Spleen (tissue), 11 donors: ENCODE measurements at regions not wholly inside any gene's neighbourhood (a gene's known extent, or its start where the extent isn't known, plus 50 kb on each side); places are given as distances from the start of the nearest gene placed in this dataset.

Experiments
- DNase-seq: peaks from one replicate; pipeline ENCODE4 v3.0.0-alpha.2; 2020
- H3K27ac ChIP-seq, 8 donors: fragments of 200-600 bp; sonication (generic) in 7 of 8; 1 replicate in 4 of 8; 2 replicates in 4 of 8; pipeline versions ENCODE4 v1.5.0 to v1.8.0; 2016 to 2021; ENCODE audit warnings: inconsistent platforms in 4 of 8, mild to moderate bottlenecking in 4 of 8, moderate library complexity in 1 of 8
- H3K27me3 ChIP-seq, 7 donors: fragments of 200-600 bp; sonication (generic) in 6 of 7; replicated peaks in 1 of 7; 1 replicate in 4 of 7; 2 replicates in 3 of 7; pipeline versions ENCODE4 v1.5.0 to v1.8.0; 2016 to 2021; ENCODE audit warnings: inconsistent platforms in 3 of 7, mild to moderate bottlenecking in 1 of 7
- H3K36me3 ChIP-seq, 6 donors: fragments of 200-600 bp; sonication (generic) in 5 of 6; 1 replicate in 4 of 6; 2 replicates in 2 of 6; pipeline versions ENCODE4 v1.5.0 to v1.8.0; 2016 to 2021; ENCODE audit warnings: inconsistent platforms in 2 of 6
- H3K4me1 ChIP-seq, 6 donors: fragments of 200-600 bp; sonication (generic) in 5 of 6; 1 replicate in 3 of 6; 2 replicates in 3 of 6; pipeline versions ENCODE4 v1.5.0 to v1.8.0; 2016 to 2021; ENCODE audit warnings: inconsistent platforms in 3 of 6
- H3K4me3 ChIP-seq, 8 donors: fragments of 200-600 bp; sonication (generic) in 7 of 8; 1 replicate in 4 of 8; 2 replicates in 4 of 8; pipeline versions ENCODE4 v1.5.0 to v1.8.0; 2016 to 2021; ENCODE audit warnings: inconsistent platforms in 4 of 8, mild to moderate bottlenecking in 4 of 8, moderate library complexity in 2 of 8
- H3K9me3 ChIP-seq, 8 donors: fragments of 200-600 bp; sonication (generic) in 7 of 8; 1 replicate in 4 of 8; 2 replicates in 4 of 8; pipeline versions ENCODE4 v1.5.0 to v1.8.0; 2016 to 2021; ENCODE audit warnings: inconsistent platforms in 4 of 8
- CTCF ChIP-seq, 11 experiments: fragments of 200-600 bp in 7 of 11; fragments of 450-650 bp in 4 of 11; sonication (generic) in 4 of 11; IDR thresholded peaks in 8 of 11; conservative IDR thresholded peaks in 3 of 11; 1 replicate in 7 of 11; 2 replicates in 4 of 11; pipeline versions ENCODE4 v1.4.0 to v1.8.0; 2016 to 2021; ENCODE audit warnings: antibody characterized with exemption in 11 of 11, inconsistent platforms in 4 of 11, mild to moderate bottlenecking in 1 of 11
- POLR2A ChIP-seq, 3 donors: fragments of 450-650 bp; IDR thresholded peaks; one replicate each; pipeline ENCODE4 v1.5.1; 2017; ENCODE audit warnings: antibody characterized with exemption in 3 of 3, mild to moderate bottlenecking in 1 of 3
- POLR2AphosphoS5 ChIP-seq, 3 donors: sonication (generic); formaldehyde crosslinking; IDR thresholded peaks; one replicate each; pipeline ENCODE4 v1.5.1; 2017; ENCODE audit warnings: antibody characterized with exemption in 3 of 3
- WGBS, 5 donors: extraction: QIAGEN DNeasy Blood & Tissue Kit in 3 of 5; methylation state at CpG; one replicate each; pipeline versions ENCODE4 v1.1.5 to v1.1.7; 2013 to 2018; 5-methylcytosine and 5-hydroxymethylcytosine counted together
- intact Hi-C: fragments of 100-400 bp; cut with DNase I; formaldehyde crosslinking; loops from one replicate; pipeline ENCODE4 v1.15.0; 2023; ENCODE audit warnings: low total_unique reads
- donor health status: healthy with polysubstance abuse.
- donor health status: DM: no; HTN: no; CAD: no; lungs with moderate emphysema.
- donor health status: DM: no; HTN: no; CAD: no.
- donor health status: Bipolar disorder and iron deficiency.
- donor health status: healthy.
- donor health status: DM: no; HTN: no; CAD: no.
- donor health status: DM: yes; HTN: yes; CAD: no.

- intact Hi-C loops, result no loop called here
Measured at GRCh38 chr1:194184974-194185373, 998.6 kb upstream of the B3GALT2 start.

GRCh38 chr1:194184425-194184824 lies 998.0 kb upstream of the B3GALT2 start:
- Histone ChIP-seq H3K9me3 (peaks cover 0 to 7% (median 0%) of the 10 kb centered on the region in 8 donors), H3K4me1 (no peaks in the 10 kb centered on the region), H3K27ac (no peak overlapping the region), H3K36me3 (no peaks in the 10 kb centered on the region), H3K27me3 (no peaks in the 10 kb centered on the region), H3K4me3 (no peak overlapping the region)
- DNase-seq, result no peak
- intact Hi-C loops, result no loop called here
- TF ChIP-seq POLR2A (IDR thresholded peaks at IDR 0.05), result no peak
- no peak for TF ChIP-seq POLR2AphosphoS5 (IDR thresholded peaks at IDR 0.05)
- TF ChIP-seq CTCF (IDR thresholded peaks at IDR 0.05 in 8 of 11, conservative IDR thresholded peaks at IDR 0.05 in 3 of 11), result no peak

More at GRCh38 chr1:194184974-194185373, 998.6 kb upstream of the B3GALT2 start:
- TF ChIP-seq POLR2A (IDR thresholded peaks at IDR 0.05) (no peak), CTCF (IDR thresholded peaks at IDR 0.05 in 8 of 11, conservative IDR thresholded peaks at IDR 0.05 in 3 of 11) (no peak)
- DNase-seq, result no peak
- H3K36me3 ChIP-seq, result no peaks in the 10 kb centered on the region
- no peak overlapping the region for H3K27ac ChIP-seq
- H3K27me3 ChIP-seq, result no peaks in the 10 kb centered on the region
- H3K4me3 ChIP-seq, result no peak overlapping the region
- no peaks in the 10 kb centered on the region for H3K4me1 ChIP-seq
- H3K9me3 ChIP-seq, result peaks cover 0 to 7% (median 0%) of the 10 kb centered on the region in 8 donors

- WGBS, 5 donors, result 93 to 100% (median 95%) methylated on average over 5 of the region's 5 CpGs
- Histone ChIP-seq H3K27me3 (no peaks in the 10 kb centered on the region), H3K36me3 (no peaks in the 10 kb centered on the region), H3K27ac (no peak overlapping the region), H3K4me3 (no peak overlapping the region), H3K9me3 (peaks cover 0 to 7% (median 0%) of the 10 kb centered on the region in 8 donors), H3K4me1 (no peaks in the 10 kb centered on the region)
- intact Hi-C loops, result no loop called here
- no peak for DNase-seq
- no peak for TF ChIP-seq POLR2A (IDR thresholded peaks at IDR 0.05)
- no peak for TF ChIP-seq CTCF (IDR thresholded peaks at IDR 0.05 in 8 of 11, conservative IDR thresholded peaks at IDR 0.05 in 3 of 11)
- TF ChIP-seq POLR2AphosphoS5 (IDR thresholded peaks at IDR 0.05), result no peak
Measured at GRCh38 chr1:194181845-194182244, 995.4 kb upstream of the B3GALT2 start.

- Histone ChIP-seq H3K36me3 (no peaks in the 10 kb centered on the region), H3K4me3 (no peak overlapping the region), H3K27ac (no peak overlapping the region), H3K4me1 (no peaks in the 10 kb centered on the region), H3K27me3 (no peaks in the 10 kb centered on the region), H3K9me3 (peaks cover 0 to 1% (median 0%) of the 10 kb centered on the region in 8 donors)
- intact Hi-C loops, result no loop called here
- TF ChIP-seq POLR2AphosphoS5 (IDR thresholded peaks at IDR 0.05) (no peak), CTCF (IDR thresholded peaks at IDR 0.05 in 8 of 11, conservative IDR thresholded peaks at IDR 0.05 in 3 of 11) (no peak), POLR2A (IDR thresholded peaks at IDR 0.05) (no peak)
- 64 to 82% (median 77%) methylated on average over 2 of the region's 2 CpGs for WGBS, 5 donors
- DNase-seq, result no peak
Measured at GRCh38 chr1:194176212-194176611, 989.8 kb upstream of the B3GALT2 start.
